ENCODE measurements at regions not wholly inside any gene's neighbourhood (a gene's known extent, or its start where the extent isn't known, plus 50 kb on each side); places are given as distances from the start of the nearest gene placed in this dataset.

DNA sequence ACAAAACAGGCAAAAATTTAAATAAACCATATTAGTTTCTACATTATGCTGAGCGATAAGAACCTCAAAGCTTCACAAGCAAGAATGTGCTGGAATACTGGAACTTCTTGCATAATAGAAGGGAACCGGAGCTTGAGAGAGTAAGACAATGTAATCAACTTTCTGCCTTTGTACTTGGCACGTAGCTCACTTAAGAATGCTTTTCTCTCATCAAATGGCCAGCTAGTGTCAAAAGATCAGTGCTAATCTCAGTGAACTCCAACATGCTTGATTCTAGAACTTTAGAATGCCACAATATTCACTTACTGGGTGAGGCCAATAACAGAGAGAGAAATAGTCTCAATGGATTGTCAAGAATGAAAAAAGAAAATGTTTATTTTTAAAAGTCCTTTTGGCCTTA, 486.1 kb upstream of the LRRC7 start:
- H3K14ac ChIP-seq (ENCODE audit: low read length): no peak overlapping the region
- no peaks in the 10 kb centered on the region for H3K4me1 ChIP-seq (ENCODE audit: control insufficient read depth in 1 of 2, insufficient read depth in 2 of 2, low read length in 2 of 2)
- H3K27ac ChIP-seq (ENCODE audit: low read depth, low read length): no peak overlapping the region
- H3K79me2 ChIP-seq (ENCODE audit: control insufficient read depth, insufficient read depth, low read length, poor library complexity): no peaks in the 10 kb centered on the region
- H3K4ac ChIP-seq (ENCODE audit: low read depth, low read length): no peak overlapping the region
- no peak overlapping the region for H2AK5ac ChIP-seq (ENCODE audit: low read length)
- no peak overlapping the region for H2BK120ac ChIP-seq (ENCODE audit: insufficient read depth, low read length, poor library complexity)
- H2BK5ac ChIP-seq (ENCODE audit: low read depth, low read length, poor library complexity): no peak overlapping the region
- WGBS (ENCODE audit: extremely low coverage, insufficient coverage, insufficient read length): no CpG with 5 or more reads among the region's 3 CpGs
- H3K18ac ChIP-seq (ENCODE audit: low read length): no peak overlapping the region
- no peaks in the 10 kb centered on the region for H3K9me3 ChIP-seq (ENCODE audit: insufficient read depth, low read depth, low read length)
- no peak overlapping the region for H4K91ac ChIP-seq (ENCODE audit: low read depth, low read length)
- no peaks in the 10 kb centered on the region for H3K79me1 ChIP-seq (ENCODE audit: low read length)
- no peak for DNase-seq
- H4K8ac ChIP-seq (ENCODE audit: low read depth, low read length): no peak overlapping the region
- no peak overlapping the region for H3K9ac ChIP-seq (ENCODE audit: low read length)
- no peak overlapping the region for H3K23ac ChIP-seq (ENCODE audit: low read length)
- H3K4me3 ChIP-seq (ENCODE audit: low read depth, low read length): no peak overlapping the region
- H3K36me3 ChIP-seq (ENCODE audit: control insufficient read depth in 1 of 2, insufficient read depth in 2 of 2, low read length in 2 of 2): no peaks in the 10 kb centered on the region
- no peak overlapping the region for H4K12ac ChIP-seq (ENCODE audit: low read depth, low read length)
- H2AFZ ChIP-seq (ENCODE audit: insufficient read depth, low read length, poor library complexity): no peak overlapping the region
- no peak overlapping the region for H2BK12ac ChIP-seq (ENCODE audit: low read length)
- H3K4me2 ChIP-seq (ENCODE audit: low read length): no peak overlapping the region
- no peaks in the 10 kb centered on the region for H3K27me3 ChIP-seq (ENCODE audit: insufficient read depth, low read length)

- Histone ChIP-seq H4K8ac (ENCODE audit: low read depth, low read length) (no peak overlapping the region), H3K23ac (ENCODE audit: low read length) (no peak overlapping the region), H3K79me1 (ENCODE audit: low read length) (no peaks in the 10 kb centered on the region), H2BK5ac (ENCODE audit: low read depth, low read length, poor library complexity) (no peak overlapping the region), H2AFZ (ENCODE audit: insufficient read depth, low read length, poor library complexity) (no peak overlapping the region), H2BK120ac (ENCODE audit: insufficient read depth, low read length, poor library complexity) (no peak overlapping the region), H3K18ac (ENCODE audit: low read length) (no peak overlapping the region), H4K12ac (ENCODE audit: low read depth, low read length) (no peak overlapping the region), H4K91ac (ENCODE audit: low read depth, low read length) (no peak overlapping the region), H3K9ac (ENCODE audit: low read length) (no peak overlapping the region), H3K4me1 (ENCODE audit: control insufficient read depth in 1 of 2, insufficient read depth in 2 of 2, low read length in 2 of 2) (no peaks in the 10 kb centered on the region), H3K4me2 (ENCODE audit: low read length) (no peak overlapping the region), H2AK5ac (ENCODE audit: low read length) (no peak overlapping the region), H3K4me3 (ENCODE audit: low read depth, low read length) (no peak overlapping the region), H3K27me3 (ENCODE audit: insufficient read depth, low read length) (no peaks in the 10 kb centered on the region), H3K9me3 (ENCODE audit: insufficient read depth, low read depth, low read length) (no peaks in the 10 kb centered on the region), H3K4ac (ENCODE audit: low read depth, low read length) (no peak overlapping the region), H3K36me3 (ENCODE audit: control insufficient read depth in 1 of 2, insufficient read depth in 2 of 2, low read length in 2 of 2) (no peaks in the 10 kb centered on the region), H2BK12ac (ENCODE audit: low read length) (no peak overlapping the region), H3K27ac (ENCODE audit: low read depth, low read length) (no peak overlapping the region), H3K14ac (ENCODE audit: low read length) (no peak overlapping the region), H3K79me2 (ENCODE audit: control insufficient read depth, insufficient read depth, low read length, poor library complexity) (no peaks in the 10 kb centered on the region)
- WGBS (ENCODE audit: extremely low coverage, insufficient coverage, insufficient read length): no CpG with 5 or more reads among the region's 4 CpGs
- no peak for DNase-seq
Observed at GRCh38 chr1:69082312-69082711, 485.4 kb upstream of the LRRC7 start.

DNA sequence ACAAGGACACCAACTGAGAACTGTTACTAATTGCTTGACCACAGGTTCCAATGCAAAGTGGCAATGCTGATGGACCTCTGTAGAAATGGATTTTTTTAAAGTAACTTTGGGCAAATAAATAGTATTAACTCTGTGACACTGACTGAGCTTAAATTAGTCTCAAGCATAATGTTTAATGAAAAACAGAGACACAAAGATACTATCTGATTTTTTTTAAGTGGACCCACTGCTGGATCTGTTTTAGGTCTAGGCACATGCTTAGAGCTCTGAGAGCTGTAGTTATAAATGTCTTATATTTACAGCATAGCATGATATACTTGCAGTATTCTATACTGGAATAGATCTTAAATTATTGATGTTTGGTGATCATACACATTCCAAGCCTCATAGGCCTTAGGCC, 481.6 kb upstream of the LRRC7 start:
- Histone ChIP-seq H3K4ac (ENCODE audit: low read depth, low read length) (no peak overlapping the region), H2AK5ac (ENCODE audit: low read length) (no peak overlapping the region), H3K9ac (ENCODE audit: low read length) (no peak overlapping the region), H3K27me3 (ENCODE audit: insufficient read depth, low read length) (no peaks in the 10 kb centered on the region), H3K4me2 (ENCODE audit: low read length) (no peak overlapping the region), H3K79me1 (ENCODE audit: low read length) (no peaks in the 10 kb centered on the region), H3K36me3 (ENCODE audit: control insufficient read depth in 1 of 2, insufficient read depth in 2 of 2, low read length in 2 of 2) (no peaks in the 10 kb centered on the region), H3K9me3 (ENCODE audit: insufficient read depth, low read depth, low read length) (no peaks in the 10 kb centered on the region), H4K12ac (ENCODE audit: low read depth, low read length) (no peak overlapping the region), H3K4me1 (ENCODE audit: control insufficient read depth in 1 of 2, insufficient read depth in 2 of 2, low read length in 2 of 2) (no peaks in the 10 kb centered on the region), H3K18ac (ENCODE audit: low read length) (no peak overlapping the region), H2BK5ac (ENCODE audit: low read depth, low read length, poor library complexity) (no peak overlapping the region), H4K8ac (ENCODE audit: low read depth, low read length) (no peak overlapping the region), H3K79me2 (ENCODE audit: control insufficient read depth, insufficient read depth, low read length, poor library complexity) (no peaks in the 10 kb centered on the region), H2BK12ac (ENCODE audit: low read length) (no peak overlapping the region), H4K91ac (ENCODE audit: low read depth, low read length) (no peak overlapping the region), H2BK120ac (ENCODE audit: insufficient read depth, low read length, poor library complexity) (no peak overlapping the region), H3K27ac (ENCODE audit: low read depth, low read length) (no peak overlapping the region), H3K4me3 (ENCODE audit: low read depth, low read length) (no peak overlapping the region), H2AFZ (ENCODE audit: insufficient read depth, low read length, poor library complexity) (no peak overlapping the region), H3K23ac (ENCODE audit: low read length) (no peak overlapping the region), H3K14ac (ENCODE audit: low read length) (no peak overlapping the region)
- DNase-seq: no peak

DNA sequence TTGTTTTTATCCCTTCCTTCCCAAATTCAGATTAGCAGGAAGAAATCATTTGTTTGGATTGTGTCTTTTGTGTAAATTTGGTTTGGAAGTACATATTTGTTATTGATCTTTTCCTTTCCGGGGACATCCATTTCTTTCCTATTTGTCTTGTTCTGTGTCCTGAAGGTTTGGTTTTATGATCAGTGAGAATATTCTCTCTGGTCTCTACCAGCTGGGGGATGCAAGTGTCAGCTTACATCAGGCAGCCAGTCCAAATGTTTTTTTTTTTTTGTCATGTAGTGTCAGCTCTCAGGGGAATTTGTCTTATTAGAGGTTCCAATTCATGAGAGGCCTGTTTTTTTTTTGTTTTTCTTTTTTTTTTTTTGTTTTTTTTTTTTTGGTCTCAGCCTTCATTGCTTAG, 479.2 kb upstream of the LRRC7 start:
- H2BK5ac ChIP-seq (ENCODE audit: low read depth, low read length, poor library complexity): no peak overlapping the region
- no CpG with 5 or more reads among the region's 1 CpG for WGBS (ENCODE audit: extremely low coverage, insufficient coverage, insufficient read length)

DNA sequence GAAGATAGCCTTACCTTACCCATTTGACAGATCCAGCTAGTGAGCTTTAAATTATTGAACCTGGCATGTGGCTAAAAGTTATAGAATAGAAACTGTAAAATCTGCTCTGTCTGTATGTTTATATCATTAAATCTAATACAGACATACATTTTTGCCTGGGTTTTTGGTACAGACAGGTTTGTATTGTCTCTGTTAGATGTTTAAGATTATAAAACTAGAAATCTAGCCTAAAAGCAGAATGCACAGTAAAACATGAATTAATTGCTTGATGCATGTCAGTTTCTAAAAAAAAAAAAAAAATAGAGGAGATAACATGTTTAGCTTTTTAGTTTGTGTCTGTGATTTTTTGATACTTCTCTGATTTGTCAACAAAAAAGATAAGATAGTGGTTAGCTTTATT, 477.6 kb upstream of the LRRC7 start:
- no peak overlapping the region for H3K4me3 ChIP-seq (ENCODE audit: low read depth, low read length)

More for the DNA sequence above, 479.2 kb upstream of the LRRC7 start:
- Histone ChIP-seq H4K91ac (ENCODE audit: low read depth, low read length) (no peak overlapping the region), H3K4ac (ENCODE audit: low read depth, low read length) (no peak overlapping the region), H3K79me1 (ENCODE audit: low read length) (no peaks in the 10 kb centered on the region), H3K14ac (ENCODE audit: low read length) (no peak overlapping the region), H3K4me1 (ENCODE audit: control insufficient read depth in 1 of 2, insufficient read depth in 2 of 2, low read length in 2 of 2) (no peaks in the 10 kb centered on the region), H3K27me3 (ENCODE audit: insufficient read depth, low read length) (no peaks in the 10 kb centered on the region), H3K18ac (ENCODE audit: low read length) (no peak overlapping the region), H2BK12ac (ENCODE audit: low read length) (no peak overlapping the region), H3K36me3 (ENCODE audit: control insufficient read depth in 1 of 2, insufficient read depth in 2 of 2, low read length in 2 of 2) (no peaks in the 10 kb centered on the region), H3K9ac (ENCODE audit: low read length) (no peak overlapping the region), H3K9me3 (ENCODE audit: insufficient read depth, low read depth, low read length) (no peaks in the 10 kb centered on the region), H3K4me3 (ENCODE audit: low read depth, low read length) (no peak overlapping the region), H3K27ac (ENCODE audit: low read depth, low read length) (no peak overlapping the region), H2BK120ac (ENCODE audit: insufficient read depth, low read length, poor library complexity) (no peak overlapping the region), H3K23ac (ENCODE audit: low read length) (no peak overlapping the region), H2AK5ac (ENCODE audit: low read length) (no peak overlapping the region), H3K4me2 (ENCODE audit: low read length) (no peak overlapping the region), H4K12ac (ENCODE audit: low read depth, low read length) (no peak overlapping the region), H4K8ac (ENCODE audit: low read depth, low read length) (no peak overlapping the region), H3K79me2 (ENCODE audit: control insufficient read depth, insufficient read depth, low read length, poor library complexity) (no peaks in the 10 kb centered on the region), H2AFZ (ENCODE audit: insufficient read depth, low read length, poor library complexity) (no peak overlapping the region)
- no peak for DNase-seq

More for the DNA sequence above, 477.6 kb upstream of the LRRC7 start:
- Histone ChIP-seq H3K79me1 (ENCODE audit: low read length) (no peaks in the 10 kb centered on the region), H3K4ac (ENCODE audit: low read depth, low read length) (no peak overlapping the region), H3K27me3 (ENCODE audit: insufficient read depth, low read length) (no peaks in the 10 kb centered on the region), H3K79me2 (ENCODE audit: control insufficient read depth, insufficient read depth, low read length, poor library complexity) (no peaks in the 10 kb centered on the region), H4K12ac (ENCODE audit: low read depth, low read length) (no peak overlapping the region), H2AK5ac (ENCODE audit: low read length) (no peak overlapping the region), H2AFZ (ENCODE audit: insufficient read depth, low read length, poor library complexity) (no peak overlapping the region), H3K4me2 (ENCODE audit: low read length) (no peak overlapping the region), H2BK5ac (ENCODE audit: low read depth, low read length, poor library complexity) (no peak overlapping the region), H3K36me3 (ENCODE audit: control insufficient read depth in 1 of 2, insufficient read depth in 2 of 2, low read length in 2 of 2) (no peaks in the 10 kb centered on the region), H3K4me1 (ENCODE audit: control insufficient read depth in 1 of 2, insufficient read depth in 2 of 2, low read length in 2 of 2) (no peaks in the 10 kb centered on the region), H3K14ac (ENCODE audit: low read length) (no peak overlapping the region), H2BK12ac (ENCODE audit: low read length) (no peak overlapping the region), H3K18ac (ENCODE audit: low read length) (no peak overlapping the region), H3K27ac (ENCODE audit: low read depth, low read length) (no peak overlapping the region), H4K8ac (ENCODE audit: low read depth, low read length) (no peak overlapping the region), H3K23ac (ENCODE audit: low read length) (no peak overlapping the region), H3K9ac (ENCODE audit: low read length) (no peak overlapping the region), H4K91ac (ENCODE audit: low read depth, low read length) (no peak overlapping the region), H2BK120ac (ENCODE audit: insufficient read depth, low read length, poor library complexity) (no peak overlapping the region), H3K9me3 (ENCODE audit: insufficient read depth, low read depth, low read length) (no peaks in the 10 kb centered on the region)
- no peak for DNase-seq

All from trophoblast cell (in vitro differentiated cells and primary cell).